ENCODE measurements at regions not wholly inside any gene's neighbourhood (a gene's known extent, or its start where the extent isn't known, plus 50 kb on each side); places are given as distances from the start of the nearest gene placed in this dataset.

- no peak overlapping the region for H3K27ac ChIP-seq
- no peak for TF ChIP-seq CTCF (conservative IDR thresholded peaks at IDR 0.05)
Observed at GRCh38 chr4:173769568-173769967, 239.5 kb upstream of the HAND2 start.

- no peak overlapping the region for H3K27ac ChIP-seq
- TF ChIP-seq CTCF (conservative IDR thresholded peaks at IDR 0.05), result no peak
Observed at GRCh38 chr4:173767650-173768049, 237.6 kb upstream of the HAND2 start.

- no peak overlapping the region for H3K27ac ChIP-seq
- TF ChIP-seq CTCF (conservative IDR thresholded peaks at IDR 0.05), result no peak
Observed at GRCh38 chr4:173766171-173766600, 236.2 kb upstream of the HAND2 start.

- no peak for TF ChIP-seq CTCF (conservative IDR thresholded peaks at IDR 0.05)
- H3K27ac ChIP-seq, result no peak overlapping the region
Observed at GRCh38 chr4:173765751-173766150, 235.7 kb upstream of the HAND2 start.

GRCh38 chr4:173763389-173763788 is 233.4 kb upstream of the HAND2 start:
- no peak overlapping the region for H3K27ac ChIP-seq

GRCh38 chr4:173761938-173762337 is 231.9 kb upstream of the HAND2 start:
- TF ChIP-seq CTCF (conservative IDR thresholded peaks at IDR 0.05), result no peak
- H3K27ac ChIP-seq, result no peak overlapping the region

More at GRCh38 chr4:173763389-173763788, 233.4 kb upstream of the HAND2 start:
- TF ChIP-seq CTCF (conservative IDR thresholded peaks at IDR 0.05), result no peak

GRCh38 chr4:173761236-173761635 is 231.2 kb upstream of the HAND2 start:
- TF ChIP-seq CTCF (conservative IDR thresholded peaks at IDR 0.05), result no peak
- no peak overlapping the region for H3K27ac ChIP-seq

GRCh38 chr4:173758132-173758531 is 228.1 kb upstream of the HAND2 start:
- H3K27ac ChIP-seq, result no peak overlapping the region
- no peak for TF ChIP-seq CTCF (conservative IDR thresholded peaks at IDR 0.05)
